Kidney epithelial cell (primary cell): ENCODE measurements at regions not wholly inside any gene's neighbourhood (a gene's known extent, or its start where the extent isn't known, plus 50 kb on each side); places are given as distances from the start of the nearest gene placed in this dataset.
"Not testable (repeated sequence)": the region's sequence is repeated elsewhere in the genome, so short reads cannot be mapped to it uniquely, and the experiment has no call there.

Experiments used
- DNase-seq: peaks from one replicate; pipeline ENCODE4 v3.0.0-alpha.2; 2010; ENCODE audit warnings: low read depth
- H3K27me3 ChIP-seq: 2 replicates; pipeline ENCODE4 v1.6.0; 2011; ENCODE audit warnings: low read length; ENCODE audit not compliant: control insufficient read depth, insufficient read depth
- H3K36me3 ChIP-seq: 2 replicates; pipeline ENCODE4 v1.5.1; 2011; ENCODE audit warnings: low read length; ENCODE audit not compliant: control insufficient read depth, insufficient read depth
- H3K4me3 ChIP-seq: 2 replicates; pipeline ENCODE4 v1.5.1; 2011; ENCODE audit warnings: low read depth, mild to moderate bottlenecking, control low read depth, low read length
- TF ChIP-seq, protein P1 (sequence below): IDR thresholded peaks from 2 replicates; pipeline ENCODE4 v1.5.1; 2011; ENCODE audit warnings: mild to moderate bottlenecking, moderate library complexity, low read length, control low read depth, inconsistent platforms; ENCODE audit not compliant: insufficient read depth, poor library complexity, severe bottlenecking

GRCh38 chr12:13405961-13406703 is 209.6 kb downstream of the EMP1 start:
- TF ChIP-seq, protein P1, sequence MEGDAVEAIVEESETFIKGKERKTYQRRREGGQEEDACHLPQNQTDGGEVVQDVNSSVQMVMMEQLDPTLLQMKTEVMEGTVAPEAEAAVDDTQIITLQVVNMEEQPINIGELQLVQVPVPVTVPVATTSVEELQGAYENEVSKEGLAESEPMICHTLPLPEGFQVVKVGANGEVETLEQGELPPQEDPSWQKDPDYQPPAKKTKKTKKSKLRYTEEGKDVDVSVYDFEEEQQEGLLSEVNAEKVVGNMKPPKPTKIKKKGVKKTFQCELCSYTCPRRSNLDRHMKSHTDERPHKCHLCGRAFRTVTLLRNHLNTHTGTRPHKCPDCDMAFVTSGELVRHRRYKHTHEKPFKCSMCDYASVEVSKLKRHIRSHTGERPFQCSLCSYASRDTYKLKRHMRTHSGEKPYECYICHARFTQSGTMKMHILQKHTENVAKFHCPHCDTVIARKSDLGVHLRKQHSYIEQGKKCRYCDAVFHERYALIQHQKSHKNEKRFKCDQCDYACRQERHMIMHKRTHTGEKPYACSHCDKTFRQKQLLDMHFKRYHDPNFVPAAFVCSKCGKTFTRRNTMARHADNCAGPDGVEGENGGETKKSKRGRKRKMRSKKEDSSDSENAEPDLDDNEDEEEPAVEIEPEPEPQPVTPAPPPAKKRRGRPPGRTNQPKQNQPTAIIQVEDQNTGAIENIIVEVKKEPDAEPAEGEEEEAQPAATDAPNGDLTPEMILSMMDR: no peak
- no peaks in the 10 kb centered on the region for H3K36me3 ChIP-seq
- no peaks in the 10 kb centered on the region for H3K27me3 ChIP-seq
- H3K4me3 ChIP-seq: no peak overlapping the region
- no peak for DNase-seq

GRCh38 chr12:13404631-13405473 is 208.3 kb downstream of the EMP1 start:
- no peak for DNase-seq
- TF ChIP-seq, protein P1: no peak

GRCh38 chr12:13404111-13404628 is 207.6 kb downstream of the EMP1 start:
- no peak for DNase-seq

More at GRCh38 chr12:13404631-13405473, 208.3 kb downstream of the EMP1 start:
- Histone ChIP-seq H3K4me3 (peak overlapping the region; percentile 9), H3K27me3 (no peaks in the 10 kb centered on the region), H3K36me3 (no peaks in the 10 kb centered on the region)

DNA sequence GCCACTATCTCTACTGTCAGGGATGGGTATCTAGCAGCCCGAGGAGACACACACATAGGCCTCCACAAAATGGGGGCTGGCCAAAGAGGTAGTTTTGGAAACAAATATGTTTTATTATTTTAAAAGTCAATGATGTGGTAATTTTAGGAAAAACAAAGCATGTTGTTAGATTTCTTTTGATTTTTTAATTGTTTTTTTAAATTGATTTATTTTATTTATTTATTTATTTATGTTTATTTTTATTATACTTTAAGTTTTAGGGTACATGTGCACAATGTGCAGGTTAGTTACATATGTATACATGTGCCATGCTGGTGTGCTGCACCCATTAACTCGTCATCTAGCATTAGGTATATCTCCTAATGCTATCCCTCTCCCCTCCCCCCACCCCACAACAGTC is 194.8 kb downstream of the EMP1 start:
- DNase-seq, H3K36me3 ChIP-seq: not testable (repeated sequence)

More at GRCh38 chr12:13404111-13404628, 207.6 kb downstream of the EMP1 start:
- Histone ChIP-seq H3K27me3 (no peaks in the 10 kb centered on the region), H3K36me3 (no peaks in the 10 kb centered on the region), H3K4me3 (peak overlapping the region; percentile 9)
- TF ChIP-seq, protein P1: no peak

DNA sequence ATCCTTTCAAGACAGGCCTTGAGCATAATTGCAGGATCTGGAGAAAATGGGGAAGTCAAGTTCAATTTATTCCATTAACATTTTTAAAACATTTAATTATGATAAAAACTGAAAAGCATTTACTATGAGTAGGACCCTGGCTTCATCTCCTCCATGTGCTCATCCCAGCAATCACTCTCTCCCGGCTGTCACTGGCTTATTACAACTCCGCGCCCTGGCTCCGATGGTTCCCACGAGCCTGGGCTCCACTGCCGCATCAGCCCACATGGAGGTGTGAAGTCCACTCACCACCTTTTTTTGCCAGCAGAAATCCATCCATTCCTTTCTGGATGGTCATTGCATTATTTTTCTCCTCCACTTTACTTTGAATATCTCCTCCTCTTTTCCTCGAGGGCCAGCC is 194.4 kb downstream of the EMP1 start:
- TF ChIP-seq, protein P1: no peak
- no peak for DNase-seq
- H3K4me3 ChIP-seq: no peak overlapping the region
- no peaks in the 10 kb centered on the region for H3K36me3 ChIP-seq
- H3K27me3 ChIP-seq: no peaks in the 10 kb centered on the region

More for the DNA sequence above, 194.8 kb downstream of the EMP1 start:
- H3K27me3 ChIP-seq, H3K4me3 ChIP-seq: not testable (repeated sequence)

- DNase-seq: peak; percentile 72
- no peak overlapping the region for H3K4me3 ChIP-seq
- TF ChIP-seq, protein P1: no peak
- H3K36me3 ChIP-seq: no peaks in the 10 kb centered on the region
- H3K27me3 ChIP-seq: no peaks in the 10 kb centered on the region
Measured at GRCh38 chr12:13390381-13390861, 193.9 kb downstream of the EMP1 start.
